Peyer's patch (tissue), 4 donors: ENCODE measurements at regions not wholly inside any gene's neighbourhood (a gene's known extent, or its start where the extent isn't known, plus 50 kb on each side); places are given as distances from the start of the nearest gene placed in this dataset.

Experiments used
- CTCF ChIP-seq, 6 experiments: fragments of 450-650 bp in 4 of 6; fragments of 200-600 bp in 2 of 6; sonication (generic) in 1 of 6; IDR thresholded peaks; one replicate each; pipeline ENCODE4 v1.5.1; 2017 to 2019; ENCODE audit warnings: antibody characterized with exemption in 6 of 6, mild to moderate bottlenecking in 3 of 6, moderate library complexity in 1 of 6
- POLR2A ChIP-seq, 2 donors: fragments of 450-650 bp; IDR thresholded peaks; one replicate each; pipeline ENCODE4 v1.5.1; 2017; ENCODE audit warnings: antibody characterized with exemption in 2 of 2, mild to moderate bottlenecking in 2 of 2, moderate library complexity in 2 of 2

- TF ChIP-seq CTCF (IDR thresholded peaks at IDR 0.05) (no peak), POLR2A (IDR thresholded peaks at IDR 0.05) (no peak)
Observed at GRCh38 chr7:34491899-34492298, 166.1 kb upstream of the NPSR1 start.
